22Rv1 (cell line): ENCODE measurements at regions not wholly inside any gene's neighbourhood (a gene's known extent, or its start where the extent isn't known, plus 50 kb on each side); places are given as distances from the start of the nearest gene placed in this dataset.

Source experiments
- ZFX ChIP-seq: fragments of 450-650 bp; IDR thresholded peaks from 2 replicates; pipeline ENCODE4 v1.6.1; 2017; ENCODE audit warnings: antibody characterized with exemption, borderline replicate concordance
- TF ChIP-seq, protein P1 (sequence below): fragments of 450-650 bp; IDR thresholded peaks from 2 replicates; pipeline ENCODE4 v1.5.1; 2017; ENCODE audit warnings: mild to moderate bottlenecking

DNA sequence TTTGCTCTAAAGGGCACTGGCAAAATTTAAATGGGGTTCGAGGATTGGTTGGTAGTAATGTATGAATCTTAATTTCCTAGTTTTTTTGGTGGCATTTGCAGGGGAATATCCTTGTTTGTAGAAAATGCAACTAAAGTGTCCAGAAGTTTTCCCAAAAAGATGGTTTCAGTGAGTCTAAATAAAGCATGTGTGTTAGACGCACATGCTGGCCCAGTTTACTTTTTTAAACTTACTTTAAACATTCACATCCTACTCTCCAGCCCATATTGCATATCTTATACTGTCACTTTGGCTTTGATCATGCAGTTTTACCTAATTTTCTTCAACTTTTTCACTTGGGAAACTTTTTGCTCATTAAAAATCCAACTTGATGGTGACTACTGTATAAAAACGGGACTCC lies 744.0 kb upstream of the CELF2 start:
- TF ChIP-seq, protein P1, sequence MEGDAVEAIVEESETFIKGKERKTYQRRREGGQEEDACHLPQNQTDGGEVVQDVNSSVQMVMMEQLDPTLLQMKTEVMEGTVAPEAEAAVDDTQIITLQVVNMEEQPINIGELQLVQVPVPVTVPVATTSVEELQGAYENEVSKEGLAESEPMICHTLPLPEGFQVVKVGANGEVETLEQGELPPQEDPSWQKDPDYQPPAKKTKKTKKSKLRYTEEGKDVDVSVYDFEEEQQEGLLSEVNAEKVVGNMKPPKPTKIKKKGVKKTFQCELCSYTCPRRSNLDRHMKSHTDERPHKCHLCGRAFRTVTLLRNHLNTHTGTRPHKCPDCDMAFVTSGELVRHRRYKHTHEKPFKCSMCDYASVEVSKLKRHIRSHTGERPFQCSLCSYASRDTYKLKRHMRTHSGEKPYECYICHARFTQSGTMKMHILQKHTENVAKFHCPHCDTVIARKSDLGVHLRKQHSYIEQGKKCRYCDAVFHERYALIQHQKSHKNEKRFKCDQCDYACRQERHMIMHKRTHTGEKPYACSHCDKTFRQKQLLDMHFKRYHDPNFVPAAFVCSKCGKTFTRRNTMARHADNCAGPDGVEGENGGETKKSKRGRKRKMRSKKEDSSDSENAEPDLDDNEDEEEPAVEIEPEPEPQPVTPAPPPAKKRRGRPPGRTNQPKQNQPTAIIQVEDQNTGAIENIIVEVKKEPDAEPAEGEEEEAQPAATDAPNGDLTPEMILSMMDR, result no peak
- TF ChIP-seq ZFX, result no peak
